22Rv1 (cell line): ENCODE measurements at regions not wholly inside any gene's neighbourhood (a gene's known extent, or its start where the extent isn't known, plus 50 kb on each side); places are given as distances from the start of the nearest gene placed in this dataset.

ENCODE experiments used
- CTCF ChIP-seq: fragments of 450-650 bp; IDR thresholded peaks from 2 replicates; pipeline ENCODE4 v1.5.1; 2017; ENCODE audit warnings: mild to moderate bottlenecking
- ZFX ChIP-seq: fragments of 450-650 bp; IDR thresholded peaks from 2 replicates; pipeline ENCODE4 v1.6.1; 2017; ENCODE audit warnings: antibody characterized with exemption, borderline replicate concordance

- TF ChIP-seq CTCF (no peak), ZFX (no peak)
Observed at GRCh38 chr4:14653338-14653737, 348.9 kb upstream of the CPEB2 start.
